ENCODE measurements at regions not wholly inside any gene's neighbourhood (a gene's known extent, or its start where the extent isn't known, plus 50 kb on each side); places are given as distances from the start of the nearest gene placed in this dataset.

GRCh38 chr1:233738396-233738795 is 124.5 kb downstream of the KCNK1 start:
- Histone ChIP-seq H2BK15ac (ENCODE audit: low read depth, poor library complexity, severe bottlenecking) (no peak overlapping the region), H4K8ac (ENCODE audit: low read length) (no peak overlapping the region)

GRCh38 chr1:233738850-233739249 is 124.9 kb downstream of the KCNK1 start:
- no peak overlapping the region for H2BK5ac ChIP-seq (ENCODE audit: low read depth, low read length, poor library complexity, severe bottlenecking)
- H3K9ac ChIP-seq (ENCODE audit: low read length): no peak overlapping the region
- H3K14ac ChIP-seq (ENCODE audit: low read length in 2 of 2): no peak overlapping the region
- no peak overlapping the region for H3K4me2 ChIP-seq (ENCODE audit: low read length, poor library complexity, severe bottlenecking)
- no peak overlapping the region for H3K18ac ChIP-seq (ENCODE audit: low read depth in 1 of 2, low read length in 2 of 2)
- H2BK120ac ChIP-seq (ENCODE audit: low read depth, low read length): no peak overlapping the region
- H2BK15ac ChIP-seq (ENCODE audit: low read depth, poor library complexity, severe bottlenecking): no peak overlapping the region
- no peak overlapping the region for H4K91ac ChIP-seq (ENCODE audit: low read length)
- no peak overlapping the region for H3K4ac ChIP-seq (ENCODE audit: low read depth in 1 of 2, low read length in 2 of 2)
- H3K79me1 ChIP-seq (replicated peaks; ENCODE audit: low read length, poor library complexity, severe bottlenecking): no peaks in the 10 kb centered on the region
- DNase-seq: no peak
- H3K4me1 ChIP-seq (ENCODE audit: control insufficient read depth, insufficient read depth, low read depth, low read length): no peaks in the 10 kb centered on the region
- no peak overlapping the region for H2AK5ac ChIP-seq (ENCODE audit: low read length, severe bottlenecking)
- no peaks in the 10 kb centered on the region for H3K36me3 ChIP-seq (ENCODE audit: control insufficient read depth in 1 of 2, insufficient read depth in 2 of 2, low read depth in 1 of 2, low read length in 2 of 2)
- no peaks in the 10 kb centered on the region for H3K27me3 ChIP-seq (ENCODE audit: control insufficient read depth in 1 of 2, insufficient read depth in 1 of 2, low read length in 2 of 2)
- WGBS: 74% methylated on average over 14 of the region's 14 CpGs
- no peak overlapping the region for H2AFZ ChIP-seq (ENCODE audit: low read depth, low read length)
- no peaks in the 10 kb centered on the region for H3K9me3 ChIP-seq (ENCODE audit: control insufficient read depth, low read length)
- no peak overlapping the region for H3K23ac ChIP-seq (ENCODE audit: low read length in 2 of 2)
- H3K4me3 ChIP-seq (ENCODE audit: insufficient read depth in 1 of 2, low read depth in 1 of 2, low read length in 2 of 2): no peak overlapping the region
- no peak overlapping the region for H2BK12ac ChIP-seq (ENCODE audit: low read length in 2 of 2)
- H4K8ac ChIP-seq (ENCODE audit: low read length): no peak overlapping the region
- H3K27ac ChIP-seq (ENCODE audit: low read length, poor library complexity, severe bottlenecking): no peak overlapping the region

More at GRCh38 chr1:233738396-233738795, 124.5 kb downstream of the KCNK1 start:
- Histone ChIP-seq H3K18ac (ENCODE audit: low read depth in 1 of 2, low read length in 2 of 2) (no peak overlapping the region), H3K27ac (ENCODE audit: low read length, poor library complexity, severe bottlenecking) (no peak overlapping the region), H3K23ac (ENCODE audit: low read length in 2 of 2) (no peak overlapping the region), H4K91ac (ENCODE audit: low read length) (no peak overlapping the region), H3K9ac (ENCODE audit: low read length) (no peak overlapping the region), H3K4me2 (ENCODE audit: low read length, poor library complexity, severe bottlenecking) (no peak overlapping the region), H3K4me1 (ENCODE audit: control insufficient read depth, insufficient read depth, low read depth, low read length) (no peaks in the 10 kb centered on the region), H2BK120ac (ENCODE audit: low read depth, low read length) (no peak overlapping the region), H3K4ac (ENCODE audit: low read depth in 1 of 2, low read length in 2 of 2) (no peak overlapping the region), H3K9me3 (ENCODE audit: control insufficient read depth, low read length) (no peaks in the 10 kb centered on the region), H3K4me3 (ENCODE audit: insufficient read depth in 1 of 2, low read depth in 1 of 2, low read length in 2 of 2) (no peak overlapping the region), H2BK12ac (ENCODE audit: low read length in 2 of 2) (no peak overlapping the region), H2BK5ac (ENCODE audit: low read depth, low read length, poor library complexity, severe bottlenecking) (no peak overlapping the region), H3K14ac (ENCODE audit: low read length in 2 of 2) (no peak overlapping the region), H3K79me1 (replicated peaks; ENCODE audit: low read length, poor library complexity, severe bottlenecking) (no peaks in the 10 kb centered on the region), H3K27me3 (ENCODE audit: control insufficient read depth in 1 of 2, insufficient read depth in 1 of 2, low read length in 2 of 2) (no peaks in the 10 kb centered on the region), H3K36me3 (ENCODE audit: control insufficient read depth in 1 of 2, insufficient read depth in 2 of 2, low read depth in 1 of 2, low read length in 2 of 2) (no peaks in the 10 kb centered on the region), H2AFZ (ENCODE audit: low read depth, low read length) (no peak overlapping the region), H2AK5ac (ENCODE audit: low read length, severe bottlenecking) (no peak overlapping the region)
- DNase-seq: no peak
- WGBS: 81% methylated on average over 4 of the region's 8 CpGs

GRCh38 chr1:233744779-233745513 is 131.0 kb downstream of the KCNK1 start:
- peaks cover 2% of the 10 kb centered on the region for H3K9me3 ChIP-seq (ENCODE audit: control insufficient read depth, low read length)
- no peak overlapping the region for H4K91ac ChIP-seq (ENCODE audit: low read length)
- H3K36me3 ChIP-seq (ENCODE audit: control insufficient read depth in 1 of 2, insufficient read depth in 2 of 2, low read depth in 1 of 2, low read length in 2 of 2): no peaks in the 10 kb centered on the region
- no peak overlapping the region for H3K14ac ChIP-seq (ENCODE audit: low read length in 2 of 2)
- no peak overlapping the region for H2BK120ac ChIP-seq (ENCODE audit: low read depth, low read length)
- no peaks in the 10 kb centered on the region for H3K4me1 ChIP-seq (ENCODE audit: control insufficient read depth, insufficient read depth, low read depth, low read length)
- H2BK5ac ChIP-seq (ENCODE audit: low read depth, low read length, poor library complexity, severe bottlenecking): no peak overlapping the region
- H3K9ac ChIP-seq (ENCODE audit: low read length): no peak overlapping the region
- H3K4ac ChIP-seq (ENCODE audit: low read depth in 1 of 2, low read length in 2 of 2): no peak overlapping the region
- H3K27ac ChIP-seq (ENCODE audit: low read length, poor library complexity, severe bottlenecking): no peak overlapping the region
- H3K27me3 ChIP-seq (ENCODE audit: control insufficient read depth in 1 of 2, insufficient read depth in 1 of 2, low read length in 2 of 2): no peaks in the 10 kb centered on the region
- no peak overlapping the region for H2BK12ac ChIP-seq (ENCODE audit: low read length in 2 of 2)
- H3K4me2 ChIP-seq (ENCODE audit: low read length, poor library complexity, severe bottlenecking): no peak overlapping the region
- no peak overlapping the region for H2AK5ac ChIP-seq (ENCODE audit: low read length, severe bottlenecking)
- H3K79me1 ChIP-seq (replicated peaks; ENCODE audit: low read length, poor library complexity, severe bottlenecking): no peaks in the 10 kb centered on the region
- H3K23ac ChIP-seq (ENCODE audit: low read length in 2 of 2): no peak overlapping the region
- no peak overlapping the region for H3K18ac ChIP-seq (ENCODE audit: low read depth in 1 of 2, low read length in 2 of 2)
- WGBS: no CpG with 5 or more reads among the region's 3 CpGs
- no peak overlapping the region for H2BK15ac ChIP-seq (ENCODE audit: low read depth, poor library complexity, severe bottlenecking)
- no peak overlapping the region for H4K8ac ChIP-seq (ENCODE audit: low read length)
- H2AFZ ChIP-seq (ENCODE audit: low read depth, low read length): no peak overlapping the region
- H3K4me3 ChIP-seq (ENCODE audit: insufficient read depth in 1 of 2, low read depth in 1 of 2, low read length in 2 of 2): no peak overlapping the region
- DNase-seq: no peak

GRCh38 chr1:233750139-233750538 is 136.2 kb downstream of the KCNK1 start:
- Histone ChIP-seq H3K9ac (ENCODE audit: low read length) (no peak overlapping the region), H4K8ac (ENCODE audit: low read length) (no peak overlapping the region), H3K23ac (ENCODE audit: low read length in 2 of 2) (no peak overlapping the region), H2BK12ac (ENCODE audit: low read length in 2 of 2) (no peak overlapping the region), H2BK5ac (ENCODE audit: low read depth, low read length, poor library complexity, severe bottlenecking) (no peak overlapping the region), H2AFZ (ENCODE audit: low read depth, low read length) (no peak overlapping the region), H3K18ac (ENCODE audit: low read depth in 1 of 2, low read length in 2 of 2) (no peak overlapping the region), H3K4me3 (ENCODE audit: insufficient read depth in 1 of 2, low read depth in 1 of 2, low read length in 2 of 2) (no peak overlapping the region), H3K36me3 (ENCODE audit: control insufficient read depth in 1 of 2, insufficient read depth in 2 of 2, low read depth in 1 of 2, low read length in 2 of 2) (no peaks in the 10 kb centered on the region), H3K27ac (ENCODE audit: low read length, poor library complexity, severe bottlenecking) (no peak overlapping the region), H3K4me2 (ENCODE audit: low read length, poor library complexity, severe bottlenecking) (no peak overlapping the region), H2AK5ac (ENCODE audit: low read length, severe bottlenecking) (no peak overlapping the region), H3K9me3 (ENCODE audit: control insufficient read depth, low read length) (peaks cover 4% of the 10 kb centered on the region), H3K4ac (ENCODE audit: low read depth in 1 of 2, low read length in 2 of 2) (no peak overlapping the region), H3K14ac (ENCODE audit: low read length in 2 of 2) (no peak overlapping the region), H4K91ac (ENCODE audit: low read length) (no peak overlapping the region), H3K27me3 (ENCODE audit: control insufficient read depth in 1 of 2, insufficient read depth in 1 of 2, low read length in 2 of 2) (no peaks in the 10 kb centered on the region), H2BK120ac (ENCODE audit: low read depth, low read length) (no peak overlapping the region), H2BK15ac (ENCODE audit: low read depth, poor library complexity, severe bottlenecking) (no peak overlapping the region), H3K4me1 (ENCODE audit: control insufficient read depth, insufficient read depth, low read depth, low read length) (no peaks in the 10 kb centered on the region), H3K79me1 (replicated peaks; ENCODE audit: low read length, poor library complexity, severe bottlenecking) (no peaks in the 10 kb centered on the region)
- no peak for DNase-seq
- WGBS: no CpG with 5 or more reads among the region's 1 CpG
